GM19455 (cell line): ENCODE measurements at regions not wholly inside any gene's neighbourhood (a gene's known extent, or its start where the extent isn't known, plus 50 kb on each side); places are given as distances from the start of the nearest gene placed in this dataset.
"Not testable (repeated sequence)": the region's sequence is repeated elsewhere in the genome, so short reads cannot be mapped to it uniquely, and the experiment has no call there.

Experiments
- ATAC-seq: cut with Tn5 transposase; IDR thresholded peaks from one replicate; pipeline ENCODE4 v1.9.1; 2021; ENCODE audit not compliant: unreplicated experiment

DNA sequence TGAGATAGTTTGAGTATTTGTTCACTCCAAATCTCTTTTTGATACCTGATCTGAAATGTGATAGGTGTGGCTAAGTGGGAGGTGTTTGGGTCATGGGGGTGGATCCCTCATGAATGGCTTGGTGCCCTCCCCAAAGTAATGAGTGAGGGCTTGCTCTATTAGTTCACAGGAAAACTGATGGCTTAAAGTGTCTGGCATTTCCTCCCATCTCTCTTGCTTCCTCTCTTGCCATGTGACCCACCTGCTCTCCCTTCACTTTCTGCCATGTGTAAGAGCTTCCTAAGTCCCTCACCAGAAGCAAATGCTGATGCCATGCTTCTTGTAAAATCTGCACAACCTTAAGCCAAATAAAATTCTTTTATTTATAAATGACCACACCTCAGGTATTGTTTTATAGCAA, 61.1 kb downstream of the MAD2L1 start:
- no peak for ATAC-seq

DNA sequence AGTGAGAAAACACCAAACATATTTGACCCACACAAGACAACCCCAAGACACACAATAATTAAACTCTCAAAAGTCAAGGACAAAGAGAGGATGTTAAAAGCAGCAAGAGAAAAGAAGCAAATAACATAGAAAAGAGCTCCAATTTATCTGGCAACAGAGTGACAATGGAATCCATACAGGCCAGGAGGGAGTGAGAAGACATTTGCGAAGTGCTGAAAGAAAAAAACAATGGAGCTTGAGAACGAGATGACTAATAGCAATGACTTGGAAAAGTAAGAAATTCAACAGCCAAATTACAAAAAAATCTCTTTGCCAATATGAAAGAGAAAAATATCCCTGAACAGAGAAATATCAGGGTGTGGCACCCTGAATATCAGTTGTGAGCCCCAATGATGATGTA, 61.6 kb downstream of the MAD2L1 start:
- ATAC-seq = no peak

DNA sequence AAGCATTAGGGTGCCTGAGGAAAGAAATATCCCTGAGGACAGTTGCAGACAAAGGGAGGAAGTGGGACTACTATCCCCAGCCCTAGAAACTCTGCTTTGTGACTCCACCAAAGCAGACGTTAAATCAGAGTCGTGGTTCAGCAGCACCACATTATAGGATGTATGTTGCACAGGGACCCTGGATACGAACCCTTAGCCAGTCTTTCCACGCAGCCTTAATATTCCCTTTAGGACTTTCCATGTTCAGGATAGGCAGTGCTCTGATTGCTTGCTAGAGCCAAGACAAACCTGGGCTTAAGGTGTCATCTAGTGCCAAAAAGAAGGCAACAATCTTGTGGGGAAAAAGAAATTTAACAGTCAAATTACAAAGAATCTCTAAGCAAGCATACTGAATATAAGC, 62.6 kb downstream of the MAD2L1 start:
- ATAC-seq = no peak

DNA sequence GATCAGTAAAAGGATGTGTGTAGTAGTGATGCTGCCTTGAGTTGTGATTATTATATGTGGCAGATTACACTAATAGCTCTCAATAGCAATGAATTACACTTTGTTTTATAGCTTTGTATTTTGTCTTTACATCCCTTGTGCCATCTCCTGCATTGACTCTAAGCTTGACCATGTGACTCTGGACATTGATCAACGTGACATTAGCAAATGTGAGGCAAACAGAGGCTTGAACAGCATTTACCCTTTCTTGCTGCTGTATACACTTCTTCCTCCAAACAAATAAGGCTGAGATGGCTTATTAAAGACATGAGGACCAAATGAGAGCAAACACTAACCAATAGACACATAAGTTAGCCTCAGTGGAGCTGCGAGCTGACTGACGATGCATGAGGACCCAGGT, 63.5 kb downstream of the MAD2L1 start:
- ATAC-seq = no peak

DNA sequence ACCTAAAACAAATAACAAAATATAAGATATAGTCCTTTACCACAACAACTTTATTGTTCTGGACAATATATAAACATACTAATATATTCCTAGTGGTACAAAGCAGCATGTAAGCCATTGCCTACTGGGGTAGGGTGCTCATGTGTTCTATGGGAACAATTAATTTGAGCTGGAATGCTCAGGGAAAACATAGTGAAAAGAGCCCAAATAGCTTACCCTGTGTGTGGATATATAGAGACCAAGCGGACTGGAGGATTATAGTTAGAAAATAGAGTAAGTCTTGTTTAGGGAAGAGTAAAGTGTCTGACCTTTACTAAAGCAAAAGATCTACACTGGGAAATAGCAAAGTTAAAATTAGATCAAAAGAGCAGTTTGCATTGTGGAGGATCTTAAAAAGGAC, 64.8 kb downstream of the MAD2L1 start:
- no peak for ATAC-seq

DNA sequence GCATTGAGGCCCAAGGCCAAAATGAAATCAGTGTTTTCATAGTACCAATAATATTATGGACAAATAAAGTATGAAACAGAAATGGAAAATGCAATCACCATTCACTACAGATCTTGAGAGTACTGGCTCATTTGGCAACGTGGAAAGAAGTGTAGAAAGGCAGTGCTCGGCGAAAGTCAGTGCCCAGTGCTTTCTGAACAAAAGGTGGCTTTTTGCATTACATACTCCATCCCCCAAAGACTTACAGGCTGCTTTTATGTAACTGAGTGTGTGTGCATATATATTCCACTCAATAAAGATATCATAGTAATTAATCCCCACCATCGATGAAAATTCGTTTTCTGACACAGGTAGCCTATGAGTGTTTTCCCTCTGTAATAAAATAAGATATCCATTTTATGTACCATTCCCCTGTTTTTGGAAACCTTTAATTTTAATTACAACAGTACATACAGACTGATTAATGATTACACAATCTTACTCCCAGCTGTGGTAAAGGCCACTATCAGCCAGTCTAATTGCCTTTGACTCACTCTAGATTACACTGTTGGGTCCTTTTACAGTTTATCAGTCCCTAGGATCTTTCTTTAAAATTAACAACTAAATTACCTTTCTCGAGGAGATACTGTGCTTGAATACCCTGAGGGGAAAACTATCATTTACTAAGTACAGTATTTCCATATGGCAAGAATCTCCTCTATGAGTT, 65.9 kb downstream of the MAD2L1 start:
- ATAC-seq = no peak

DNA sequence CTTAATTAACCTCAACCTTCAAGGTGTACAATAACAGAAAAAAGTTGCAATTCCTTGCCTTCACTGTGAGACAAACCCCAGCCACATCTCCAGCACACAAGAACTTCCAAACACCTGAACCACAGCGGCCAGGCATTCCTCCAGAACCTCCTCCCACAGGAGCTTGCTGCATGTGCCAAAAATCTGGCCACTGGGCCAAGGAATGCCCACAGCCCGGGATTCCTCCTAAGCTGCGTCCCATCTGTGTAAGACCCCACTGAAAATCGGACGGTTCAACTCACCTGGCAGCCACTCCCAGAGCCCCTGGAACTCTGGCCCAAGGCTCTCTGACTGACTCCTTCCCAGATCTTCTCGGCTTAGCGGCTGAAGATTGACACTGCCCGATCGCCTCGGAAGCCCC, 70.6 kb downstream of the MAD2L1 start:
- ATAC-seq = not testable (repeated sequence)

DNA sequence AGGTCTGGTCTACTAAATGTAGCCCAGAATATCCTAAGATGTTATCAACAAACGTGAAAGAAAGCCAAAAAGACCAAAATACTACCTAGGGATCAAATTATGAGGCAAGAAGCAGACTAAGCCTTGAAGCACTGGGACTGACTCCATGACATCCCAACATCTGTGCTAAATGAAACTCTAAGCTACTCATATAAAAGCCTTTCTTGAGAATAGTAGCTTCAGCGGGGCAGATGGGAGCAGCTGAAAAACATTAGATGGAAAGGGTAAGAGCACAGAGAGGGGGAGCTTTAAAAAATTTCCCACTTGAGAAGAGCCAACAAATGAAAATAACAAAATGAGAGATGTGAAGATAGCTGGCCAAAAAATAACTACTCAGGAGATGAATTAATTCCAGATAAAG, 81.7 kb downstream of the MAD2L1 start:
- no peak for ATAC-seq

DNA sequence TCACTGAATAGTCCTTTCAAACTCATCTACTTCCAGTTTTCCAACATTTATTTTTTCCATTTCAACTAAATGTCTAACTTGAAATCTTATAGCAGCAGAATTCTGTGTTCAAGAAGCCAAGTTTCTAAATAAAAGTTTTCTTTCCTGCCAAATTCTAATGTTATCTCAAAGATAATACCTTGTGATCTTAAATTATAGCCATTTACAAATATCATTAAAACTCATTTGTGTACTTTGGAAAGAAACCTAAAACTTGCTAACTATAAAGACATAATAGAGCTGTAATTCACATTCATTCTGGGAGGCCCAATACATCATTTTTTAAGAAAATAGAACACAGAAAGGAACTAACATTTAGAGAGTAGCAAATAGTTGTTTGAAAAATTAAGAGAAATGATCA, 83.9 kb downstream of the MAD2L1 start:
- ATAC-seq = no peak

DNA sequence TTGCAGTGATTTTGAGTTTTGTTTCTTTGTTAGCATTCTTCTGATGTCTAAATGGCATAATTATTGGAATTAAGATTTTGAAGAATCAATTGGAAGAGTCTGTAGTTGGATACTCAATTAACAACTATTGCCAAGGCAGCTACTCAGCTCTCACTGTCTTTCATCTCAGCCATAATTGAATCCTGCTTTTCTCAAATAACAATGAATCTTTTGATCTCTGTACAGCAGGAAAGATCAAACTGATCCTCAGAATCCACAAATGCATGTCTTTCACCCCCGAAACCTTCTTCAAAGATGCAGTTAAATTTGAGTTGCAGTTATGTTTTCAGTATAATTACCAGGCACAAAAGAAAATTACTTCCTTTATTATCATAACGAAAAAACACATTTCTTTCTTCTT, 86.2 kb downstream of the MAD2L1 start:
- ATAC-seq = no peak

DNA sequence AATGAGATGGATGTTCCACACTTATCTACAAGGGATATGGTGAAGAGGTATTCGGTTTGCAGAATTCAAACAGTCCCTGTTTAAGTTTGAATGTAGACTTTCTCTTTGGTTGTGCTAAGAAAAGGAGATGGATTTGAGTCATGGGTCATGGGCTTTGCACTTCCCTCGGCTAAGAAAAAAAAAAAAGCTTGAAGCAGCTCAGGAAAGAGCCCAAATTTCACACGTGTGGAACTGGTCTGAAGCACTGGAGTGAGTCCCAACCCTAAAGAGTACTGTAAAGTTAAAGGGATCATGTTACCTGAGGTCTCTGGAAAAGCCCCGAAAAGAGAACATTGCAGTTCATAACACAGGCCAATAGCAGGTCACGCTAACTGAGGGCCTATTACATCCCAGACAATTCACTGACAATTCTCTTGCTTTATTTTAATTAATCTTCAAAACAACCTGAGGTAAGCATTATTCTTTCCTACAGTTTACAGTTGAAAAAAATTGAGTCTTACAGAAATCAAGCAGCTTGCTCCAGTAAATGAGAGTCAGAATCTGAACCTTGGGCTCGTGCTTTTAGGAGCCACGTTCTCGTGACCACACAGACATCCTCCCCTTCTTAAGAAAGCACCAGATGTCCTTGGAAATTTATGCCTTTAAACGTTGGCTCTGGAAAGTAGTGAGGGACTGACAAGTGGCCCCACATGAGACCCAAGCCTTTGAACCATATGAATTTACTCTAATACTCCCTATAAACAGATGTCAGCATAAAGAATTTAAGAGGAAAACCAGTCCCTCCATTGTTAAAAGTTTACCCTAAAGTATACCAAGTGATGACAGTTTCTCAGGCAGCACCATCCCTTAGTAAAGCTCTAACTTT, 89.3 kb downstream of the MAD2L1 start:
- no peak for ATAC-seq

DNA sequence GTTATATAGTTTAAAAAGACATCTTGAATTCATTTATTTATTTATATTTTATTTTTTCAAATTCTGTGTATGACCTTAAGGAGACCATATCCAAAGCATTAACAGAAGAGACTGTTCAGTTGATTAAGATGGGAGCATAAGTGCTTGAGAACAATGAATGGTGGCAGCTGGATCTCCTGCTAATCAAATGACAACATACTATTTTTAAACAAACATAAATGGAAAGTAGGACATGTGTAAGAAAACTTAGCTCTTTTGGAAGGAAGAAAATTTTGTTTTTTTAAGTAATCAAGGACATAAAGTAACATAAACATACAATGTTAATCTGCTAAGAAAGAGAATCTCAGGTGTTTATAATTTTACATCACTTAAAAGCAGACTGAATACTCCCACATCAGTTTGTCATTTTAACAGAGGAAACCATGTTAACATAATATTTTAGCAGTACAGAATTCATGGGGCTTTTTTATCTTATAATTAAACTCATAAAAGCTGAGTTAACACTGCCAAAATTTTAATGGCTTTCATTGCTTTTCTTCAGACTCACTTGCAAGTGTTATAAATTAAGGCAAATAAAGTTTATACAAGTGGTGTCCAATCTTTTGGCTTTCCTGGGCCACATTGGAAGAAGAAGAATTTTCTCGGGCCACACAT, 95.1 kb downstream of the MAD2L1 start:
- no peak for ATAC-seq

DNA sequence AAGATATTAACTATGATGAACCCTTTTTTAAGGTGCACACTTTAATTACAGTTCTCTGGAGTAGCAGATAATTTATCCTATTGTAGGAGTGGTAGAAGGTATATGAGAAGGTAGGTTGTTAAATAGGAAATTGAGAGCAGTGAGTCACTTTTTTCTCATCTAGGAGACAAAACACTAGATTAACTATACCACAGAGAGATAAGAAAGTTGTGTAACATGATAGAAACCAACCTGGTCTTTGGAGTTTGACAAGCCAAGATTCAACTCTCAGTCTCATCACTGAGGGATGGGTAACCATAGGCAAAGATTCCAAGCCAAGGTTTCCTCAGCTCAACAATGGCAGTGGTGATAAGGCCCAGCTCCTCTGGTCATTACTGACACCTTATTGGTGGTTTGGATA, 104.0 kb downstream of the MAD2L1 start:
- no peak for ATAC-seq

DNA sequence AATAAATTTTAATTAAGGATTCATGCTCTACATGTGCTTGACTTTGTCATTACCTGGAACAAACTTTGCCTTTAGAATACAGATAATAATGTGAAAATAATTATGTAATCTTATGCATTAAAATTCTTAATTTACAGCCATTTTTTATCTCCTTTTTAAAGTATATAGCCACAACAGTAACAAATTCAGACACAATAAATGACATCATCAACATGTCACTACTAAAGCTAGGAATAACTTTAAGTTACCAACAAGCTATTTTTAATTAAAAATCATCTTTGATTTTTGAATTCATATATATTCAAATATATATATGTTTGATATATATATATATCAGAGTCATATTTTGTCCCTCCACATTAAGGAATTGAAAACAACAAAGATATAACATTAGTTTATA, 107.7 kb downstream of the MAD2L1 start:
- ATAC-seq = no peak

DNA sequence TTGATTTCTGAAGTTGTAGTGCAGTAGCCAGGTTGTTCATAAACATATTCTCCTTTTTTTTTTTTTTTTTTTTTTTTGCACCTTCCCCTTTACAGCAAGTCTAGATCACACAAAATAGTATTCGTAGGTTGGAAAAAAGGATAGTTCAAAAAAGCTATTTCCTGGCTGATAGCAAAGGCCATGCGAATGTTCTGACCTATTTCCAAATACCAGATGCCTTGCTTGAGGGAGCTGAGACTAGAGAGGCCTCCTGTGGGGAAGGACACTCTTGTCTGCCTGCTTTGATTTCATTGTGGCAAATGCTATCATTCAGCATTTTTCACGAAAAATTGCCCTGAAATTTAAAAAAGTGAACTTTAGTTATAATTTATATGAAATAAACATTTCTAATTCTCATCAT, 111.4 kb downstream of the MAD2L1 start:
- ATAC-seq = no peak

DNA sequence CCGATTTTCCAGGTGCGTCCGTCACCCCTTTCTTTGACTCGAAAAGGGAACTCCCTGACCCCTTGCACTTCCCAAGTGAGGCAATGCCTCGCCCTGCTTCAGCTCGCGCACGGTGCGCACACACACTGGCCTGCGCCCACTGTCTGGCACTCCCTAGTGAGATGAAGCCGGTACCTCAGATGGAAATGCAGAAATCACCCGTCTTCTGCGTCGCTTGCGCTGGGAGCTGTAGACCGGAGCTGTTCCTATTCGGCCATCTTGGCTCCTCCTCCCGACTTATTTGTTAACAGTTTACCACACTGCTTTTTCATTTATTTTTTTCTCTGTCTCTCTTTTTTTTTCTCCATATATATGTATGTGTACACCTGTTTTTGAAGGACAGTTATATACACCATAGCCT, 112.2 kb downstream of the MAD2L1 start:
- ATAC-seq = not testable (repeated sequence)

DNA sequence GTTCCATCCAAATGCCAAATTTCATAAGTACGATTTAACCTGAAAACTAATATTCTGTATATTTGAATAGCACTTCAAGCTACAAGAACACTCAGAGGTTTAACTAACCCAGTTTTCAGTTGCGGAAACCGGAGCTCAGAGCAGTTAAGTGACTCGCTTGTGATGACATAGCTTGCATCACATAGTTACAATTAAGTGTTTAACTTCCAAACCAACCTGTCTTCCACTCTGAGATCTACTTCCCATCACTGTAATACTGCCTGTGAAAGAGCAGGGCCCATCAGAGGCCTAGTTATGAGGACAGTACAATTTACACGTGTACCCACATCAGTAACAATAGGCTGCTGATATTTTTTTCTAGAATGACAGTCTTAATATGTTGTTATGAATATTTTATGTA, 120.3 kb downstream of the MAD2L1 start:
- no peak for ATAC-seq

DNA sequence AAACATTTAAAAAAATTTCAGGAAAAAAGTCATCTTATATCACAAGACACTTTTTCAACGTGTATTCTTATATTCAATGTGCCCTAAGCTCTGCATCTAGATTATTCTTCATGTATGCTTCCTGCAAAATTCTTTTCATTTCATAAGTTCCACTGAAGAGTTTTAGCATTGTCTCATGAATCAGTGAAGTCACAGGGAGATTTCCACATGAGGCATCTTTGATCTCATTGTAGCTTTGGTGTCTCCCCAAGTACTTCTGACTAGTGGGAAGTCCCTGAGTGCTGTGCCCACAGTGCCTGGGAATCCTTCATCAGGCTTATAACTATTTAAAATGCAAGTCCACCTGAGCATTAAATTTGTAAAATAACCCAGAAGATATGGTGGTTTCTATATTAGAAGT, 123.8 kb downstream of the MAD2L1 start:
- no peak for ATAC-seq

DNA sequence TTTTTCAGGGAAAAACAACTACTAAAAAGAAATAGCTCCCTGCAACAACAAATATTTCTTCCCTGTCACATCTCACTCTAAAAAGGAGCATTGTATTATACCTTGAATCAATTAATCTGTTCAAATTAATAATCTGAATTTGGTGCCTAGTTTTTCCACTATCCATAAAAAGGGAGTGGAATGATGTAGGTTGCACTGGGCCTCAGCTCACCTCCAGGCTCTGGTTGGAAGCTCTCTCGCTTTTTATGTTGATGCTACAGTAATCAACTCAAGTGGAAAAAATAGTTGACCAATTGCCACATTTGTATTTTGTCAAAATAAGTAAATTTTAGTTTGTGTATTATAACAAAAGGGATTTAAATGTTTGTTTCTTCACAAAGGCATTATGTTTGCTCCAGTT, 126.1 kb downstream of the MAD2L1 start:
- ATAC-seq = no peak

DNA sequence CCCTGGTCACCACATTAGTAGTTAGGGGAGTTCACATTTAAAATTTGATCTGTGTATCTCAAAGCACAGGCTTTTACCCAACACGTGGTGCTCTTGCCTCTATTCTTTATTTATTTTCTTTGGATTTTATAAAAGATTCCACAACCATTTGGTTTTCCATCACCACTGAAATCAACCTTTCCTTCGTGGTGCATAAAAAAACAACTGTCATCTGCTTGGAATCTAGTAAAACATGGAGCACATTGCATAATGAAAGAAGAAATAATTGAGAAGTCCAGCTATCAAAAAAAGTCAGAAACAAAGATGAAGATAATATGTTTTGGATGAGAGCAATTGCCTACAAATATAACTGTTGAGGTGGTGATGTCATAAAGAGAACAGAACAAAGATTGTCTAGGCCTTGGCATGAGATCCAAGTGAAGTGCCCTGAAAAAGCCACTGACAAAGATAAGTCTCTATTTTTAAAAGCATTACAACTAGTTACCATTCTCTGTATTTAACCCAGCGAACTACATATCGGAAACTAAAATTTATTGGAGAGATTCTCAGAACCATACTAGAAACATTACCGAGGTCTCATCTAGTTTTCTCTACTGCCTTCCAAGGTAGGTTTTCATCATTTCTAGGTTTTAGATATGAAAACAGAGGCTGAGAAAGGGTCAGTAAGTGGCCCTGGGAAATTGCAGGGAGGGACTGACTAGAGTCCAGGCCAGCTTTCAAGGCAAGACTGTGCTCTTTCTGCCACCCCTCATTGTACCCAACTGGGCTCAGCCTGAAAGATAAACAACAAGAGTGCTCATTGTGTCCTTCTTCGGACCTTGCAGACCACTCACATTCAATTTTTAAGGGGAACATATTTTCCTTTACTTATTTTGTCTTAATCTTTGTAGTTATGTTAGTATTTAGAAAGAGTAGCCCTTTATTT, 127.3 kb downstream of the MAD2L1 start:
- no peak for ATAC-seq

DNA sequence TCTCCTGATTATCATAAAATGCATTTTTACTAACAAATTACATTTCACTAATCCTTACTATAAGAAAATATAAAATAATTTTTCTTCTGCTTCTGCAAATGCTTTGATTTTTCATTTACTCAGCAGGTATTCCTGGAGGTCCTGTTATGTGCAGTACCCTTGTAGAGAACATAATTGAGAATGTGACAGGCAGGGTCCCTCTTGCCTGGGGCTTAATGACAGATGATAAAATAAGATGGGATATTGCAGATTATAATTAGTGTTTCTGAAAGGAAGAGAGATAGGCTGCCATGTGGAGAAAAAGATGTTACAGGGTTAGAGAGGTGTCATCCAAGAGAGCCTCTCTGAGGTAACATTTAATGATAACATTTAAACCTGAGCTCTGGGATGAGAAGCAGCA, 128.9 kb downstream of the MAD2L1 start:
- ATAC-seq = no peak
